Panc1 (cell line): ENCODE measurements at regions not wholly inside any gene's neighbourhood (a gene's known extent, or its start where the extent isn't known, plus 50 kb on each side); places are given as distances from the start of the nearest gene placed in this dataset.

ENCODE experiments used
- ATAC-seq: fragments of 200-7000 bp; cut with Tn5 transposase; 2 replicates; pipeline ENCODE4 v1.9.1; 2020; ENCODE audit warnings: mild to moderate bottlenecking, moderate library complexity
- BruUV-seq: library from RNA; stranded (reverse); fragments of 400-500 nt; replicated peaks from 2 replicates; lab custom pipeline; 2021; lab: Mats Ljungman, UMichigan
- CTCF ChIA-PET: fragments of 300-600 bp; sonication (Branson Sonifier 250); formaldehyde crosslinking; loops from one replicate; lab custom pipeline; 2022; ENCODE audit warnings: antibody characterized with exemption; lab: Charles Lee
- POLR2A ChIA-PET: fragments of 300-600 bp; sonication (Branson Sonifier 250); formaldehyde crosslinking; loops from one replicate; lab custom pipeline; 2022; ENCODE audit warnings: antibody characterized with exemption; lab: Charles Lee
- DNase-seq: peaks from one replicate; pipeline ENCODE4 v3.0.0-alpha.2; 2010; ENCODE audit warnings: low read depth, low spot score
- H3K27ac ChIP-seq: 2 replicates; pipeline ENCODE4 v1.5.1; 2011; ENCODE audit warnings: mild to moderate bottlenecking, low read length, inconsistent platforms
- H3K27me3 ChIP-seq: fragments of 200-500 bp; sonication (Bioruptor generic); 2 replicates; pipeline ENCODE4 v1.6.0; 2014; ENCODE audit warnings: low read length, inconsistent platforms; ENCODE audit not compliant: control insufficient read depth, insufficient read depth
- H3K36me3 ChIP-seq: fragments of 200-500 bp; sonication (Bioruptor generic); 2 replicates; pipeline ENCODE4 v1.5.1; 2014; ENCODE audit warnings: inconsistent platforms, mild to moderate bottlenecking, low read length, moderate library complexity; ENCODE audit not compliant: control insufficient read depth, insufficient read depth
- H3K4me1 ChIP-seq: 2 replicates; pipeline ENCODE4 v1.5.1; 2011; ENCODE audit warnings: inconsistent platforms, mild to moderate bottlenecking, low read length, moderate library complexity; ENCODE audit not compliant: control insufficient read depth, insufficient read depth
- H3K4me3 ChIP-seq, 2 experiments: 2 replicates each; pipeline ENCODE4 v1.5.1; 2011 to 2012; ENCODE audit warnings: low read depth in 2 of 2, low read length in 2 of 2, mild to moderate bottlenecking in 2 of 2, inconsistent platforms in 1 of 2, moderate library complexity in 1 of 2
- H3K9me3 ChIP-seq: fragments of 200-500 bp; sonication (Bioruptor generic); 2 replicates; pipeline ENCODE4 v1.5.1; 2014; ENCODE audit warnings: low read depth, mild to moderate bottlenecking, inconsistent platforms, low read length, moderate library complexity; ENCODE audit not compliant: control insufficient read depth, insufficient read depth
- POLR2AphosphoS5 ChIP-seq: IDR thresholded peaks from 2 replicates; pipeline ENCODE4 v1.6.1; 2012; ENCODE audit warnings: mild to moderate bottlenecking, low read depth, low read length, moderate library complexity
- SIN3A ChIP-seq: IDR thresholded peaks from 2 replicates; pipeline ENCODE4 v1.6.1; 2012; ENCODE audit warnings: low read depth, mild to moderate bottlenecking, low read length, moderate library complexity, borderline replicate concordance; ENCODE audit not compliant: insufficient read depth
- TCF7L2 ChIP-seq: IDR thresholded peaks from 2 replicates; pipeline ENCODE4 v1.6.1; 2011; ENCODE audit warnings: mild to moderate bottlenecking, low read depth, low read length, inconsistent platforms
- in situ Hi-C: cut with HindIII; loops from 2 replicates; pipeline ENCODE4 v1.10.0; 2016; ENCODE audit warnings: low sequenced_read_pairs, low pct_unique_long_range_greater_than_20kb
- intact Hi-C: fragments of 100-400 bp; cut with micrococcal nuclease; formaldehyde crosslinking; loops from one replicate; pipeline ENCODE4 v1.10.0; 2022; ENCODE audit not compliant: unreplicated experiment
- TF ChIP-seq, protein P1 (sequence below): fragments of 450-650 bp; IDR thresholded peaks from 2 replicates; pipeline ENCODE4 v1.5.1; 2017; ENCODE audit warnings: mild to moderate bottlenecking
- TF ChIP-seq, protein P2 (sequence below), 2 experiments: IDR thresholded peaks; 2 replicates each; pipeline ENCODE4 v1.6.1; 2011 to 2012; ENCODE audit warnings: low read depth in 2 of 2, control low read depth in 1 of 2, low read length in 1 of 2, mild to moderate bottlenecking in 1 of 2, moderate library complexity in 1 of 2; ENCODE audit not compliant: insufficient read depth in 1 of 2

DNA sequence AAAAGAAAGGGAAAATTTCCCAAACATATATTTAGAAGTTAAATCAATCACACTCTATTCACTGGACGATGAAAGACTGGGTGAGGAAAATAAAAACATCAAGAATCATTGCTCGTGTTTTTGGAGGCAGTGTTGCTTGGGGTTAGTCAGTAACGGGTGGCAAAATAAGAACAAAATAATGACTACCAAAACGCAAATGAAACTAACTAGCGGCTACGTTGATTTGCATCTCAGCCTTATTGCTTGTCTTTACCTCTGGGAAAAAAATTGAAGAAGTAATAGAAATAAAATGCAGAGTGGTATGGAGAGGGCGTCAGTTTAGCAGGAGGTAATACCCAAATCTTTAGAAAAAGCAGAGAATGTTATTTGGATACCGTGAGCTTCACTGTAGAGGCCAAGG, 86.4 kb upstream of the SORBS2 start:
- intact Hi-C loops, result no loop called here
- in situ Hi-C loops, result no loop called here
- no TSS peak for BruUV-seq
- Histone ChIP-seq H3K9me3 (no peaks in the 10 kb centered on the region), H3K27me3 (no peaks in the 10 kb centered on the region), H3K27ac (no peak overlapping the region), H3K4me3 (no peak overlapping the region), H3K36me3 (no peaks in the 10 kb centered on the region), H3K4me1 (no peaks in the 10 kb centered on the region)
- ATAC-seq (no peak), DNase-seq (no peak)
- TF ChIP-seq SIN3A, result no peak
- TF ChIP-seq TCF7L2, result no peak
- ChIA-PET POLR2A (no interaction called here), CTCF (interaction anchor here (0.7 kb wide), 1 partner anchor 257 kb away, joined by 3 read pairs; no protein-coding TSS in a partner anchor)

DNA sequence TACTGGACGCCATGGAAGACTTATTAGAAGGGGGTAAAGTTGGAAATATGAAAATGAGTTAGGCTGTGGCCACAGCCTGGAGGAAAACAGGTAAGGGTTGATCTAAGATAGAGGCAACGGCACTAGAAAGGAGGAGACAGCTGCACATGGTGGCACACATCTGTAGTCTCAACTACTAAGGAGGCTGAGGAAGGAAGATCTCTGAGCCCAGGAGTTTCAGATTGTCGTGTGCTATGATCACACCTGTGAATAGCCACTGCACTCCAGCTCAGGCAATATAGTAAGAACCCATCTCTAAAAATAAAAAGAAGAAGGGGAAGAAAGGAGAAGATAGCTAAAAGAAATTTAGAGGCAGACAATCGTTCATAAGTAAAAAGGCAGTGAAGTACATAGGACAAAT, 87.8 kb upstream of the SORBS2 start:
- H3K36me3 ChIP-seq, result no peaks in the 10 kb centered on the region
- ChIA-PET POLR2A (no interaction called here), CTCF (no interaction called here)
- ATAC-seq (no peak), DNase-seq (no peak)
- in situ Hi-C loops (no loop called here), intact Hi-C loops (no loop called here)
- TF ChIP-seq POLR2AphosphoS5 (no peak), TCF7L2 (no peak), SIN3A (no peak)
- TF ChIP-seq, protein P1, sequence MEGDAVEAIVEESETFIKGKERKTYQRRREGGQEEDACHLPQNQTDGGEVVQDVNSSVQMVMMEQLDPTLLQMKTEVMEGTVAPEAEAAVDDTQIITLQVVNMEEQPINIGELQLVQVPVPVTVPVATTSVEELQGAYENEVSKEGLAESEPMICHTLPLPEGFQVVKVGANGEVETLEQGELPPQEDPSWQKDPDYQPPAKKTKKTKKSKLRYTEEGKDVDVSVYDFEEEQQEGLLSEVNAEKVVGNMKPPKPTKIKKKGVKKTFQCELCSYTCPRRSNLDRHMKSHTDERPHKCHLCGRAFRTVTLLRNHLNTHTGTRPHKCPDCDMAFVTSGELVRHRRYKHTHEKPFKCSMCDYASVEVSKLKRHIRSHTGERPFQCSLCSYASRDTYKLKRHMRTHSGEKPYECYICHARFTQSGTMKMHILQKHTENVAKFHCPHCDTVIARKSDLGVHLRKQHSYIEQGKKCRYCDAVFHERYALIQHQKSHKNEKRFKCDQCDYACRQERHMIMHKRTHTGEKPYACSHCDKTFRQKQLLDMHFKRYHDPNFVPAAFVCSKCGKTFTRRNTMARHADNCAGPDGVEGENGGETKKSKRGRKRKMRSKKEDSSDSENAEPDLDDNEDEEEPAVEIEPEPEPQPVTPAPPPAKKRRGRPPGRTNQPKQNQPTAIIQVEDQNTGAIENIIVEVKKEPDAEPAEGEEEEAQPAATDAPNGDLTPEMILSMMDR, result no peak
- TF ChIP-seq, protein P2, sequence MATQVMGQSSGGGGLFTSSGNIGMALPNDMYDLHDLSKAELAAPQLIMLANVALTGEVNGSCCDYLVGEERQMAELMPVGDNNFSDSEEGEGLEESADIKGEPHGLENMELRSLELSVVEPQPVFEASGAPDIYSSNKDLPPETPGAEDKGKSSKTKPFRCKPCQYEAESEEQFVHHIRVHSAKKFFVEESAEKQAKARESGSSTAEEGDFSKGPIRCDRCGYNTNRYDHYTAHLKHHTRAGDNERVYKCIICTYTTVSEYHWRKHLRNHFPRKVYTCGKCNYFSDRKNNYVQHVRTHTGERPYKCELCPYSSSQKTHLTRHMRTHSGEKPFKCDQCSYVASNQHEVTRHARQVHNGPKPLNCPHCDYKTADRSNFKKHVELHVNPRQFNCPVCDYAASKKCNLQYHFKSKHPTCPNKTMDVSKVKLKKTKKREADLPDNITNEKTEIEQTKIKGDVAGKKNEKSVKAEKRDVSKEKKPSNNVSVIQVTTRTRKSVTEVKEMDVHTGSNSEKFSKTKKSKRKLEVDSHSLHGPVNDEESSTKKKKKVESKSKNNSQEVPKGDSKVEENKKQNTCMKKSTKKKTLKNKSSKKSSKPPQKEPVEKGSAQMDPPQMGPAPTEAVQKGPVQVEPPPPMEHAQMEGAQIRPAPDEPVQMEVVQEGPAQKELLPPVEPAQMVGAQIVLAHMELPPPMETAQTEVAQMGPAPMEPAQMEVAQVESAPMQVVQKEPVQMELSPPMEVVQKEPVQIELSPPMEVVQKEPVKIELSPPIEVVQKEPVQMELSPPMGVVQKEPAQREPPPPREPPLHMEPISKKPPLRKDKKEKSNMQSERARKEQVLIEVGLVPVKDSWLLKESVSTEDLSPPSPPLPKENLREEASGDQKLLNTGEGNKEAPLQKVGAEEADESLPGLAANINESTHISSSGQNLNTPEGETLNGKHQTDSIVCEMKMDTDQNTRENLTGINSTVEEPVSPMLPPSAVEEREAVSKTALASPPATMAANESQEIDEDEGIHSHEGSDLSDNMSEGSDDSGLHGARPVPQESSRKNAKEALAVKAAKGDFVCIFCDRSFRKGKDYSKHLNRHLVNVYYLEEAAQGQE (IDR thresholded peaks at IDR 0.05; ENCODE audit: insufficient read depth in 1 of 2, low read depth in 2 of 2, low read length in 1 of 2), result no peak
- no TSS peak for BruUV-seq
- H3K4me1 ChIP-seq, result no peaks in the 10 kb centered on the region
- H3K9me3 ChIP-seq, result no peaks in the 10 kb centered on the region
- H3K27me3 ChIP-seq, result no peaks in the 10 kb centered on the region
- H3K4me3 ChIP-seq, result no peak overlapping the region
- H3K27ac ChIP-seq, result no peak overlapping the region

DNA sequence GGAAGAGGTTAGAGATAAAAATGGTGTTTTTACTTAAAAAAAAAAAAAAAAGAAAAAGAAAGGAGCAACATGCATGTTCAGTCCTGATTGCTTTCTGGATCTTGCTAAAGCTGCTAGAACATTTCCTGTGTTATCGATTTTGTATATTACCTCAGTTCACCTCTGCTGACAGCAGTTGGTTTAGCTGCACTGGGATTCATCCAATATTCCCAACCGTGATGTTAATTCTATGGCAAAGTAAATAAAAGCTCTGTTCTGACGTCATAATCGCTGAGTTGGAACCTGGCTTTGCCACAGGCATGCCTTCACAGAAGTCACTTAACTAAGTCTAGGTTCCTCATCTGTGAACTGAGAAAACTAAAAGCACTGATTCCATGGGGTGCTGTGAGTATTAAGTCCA, 90.7 kb upstream of the SORBS2 start:
- POLR2A ChIA-PET, result interaction anchor here (0.7 kb wide), 1 partner anchor 79 kb away, joined by 4 read pairs; no protein-coding TSS in a partner anchor
- BruUV-seq, result no TSS peak
- CTCF ChIA-PET, result no interaction called here
- no peaks in the 10 kb centered on the region for H3K27me3 ChIP-seq
- no peaks in the 10 kb centered on the region for H3K36me3 ChIP-seq
- no peaks in the 10 kb centered on the region for H3K9me3 ChIP-seq
- TF ChIP-seq TCF7L2 (no peak), POLR2AphosphoS5 (no peak), SIN3A (no peak)
- TF ChIP-seq, protein P2 (IDR thresholded peaks at IDR 0.05; ENCODE audit: insufficient read depth in 1 of 2, low read depth in 2 of 2, low read length in 1 of 2), result no peak
- TF ChIP-seq, protein P1, result no peak
- H3K4me3 ChIP-seq, result no peak overlapping the region
- DNase-seq (no peak), ATAC-seq (no peak)
- in situ Hi-C loops (no loop called here), intact Hi-C loops (no loop called here)
- no peaks in the 10 kb centered on the region for H3K4me1 ChIP-seq
- no peak overlapping the region for H3K27ac ChIP-seq
